ENCODE measurements at regions not wholly inside any gene's neighbourhood (a gene's known extent, or its start where the extent isn't known, plus 50 kb on each side); places are given as distances from the start of the nearest gene placed in this dataset.
A peak's percentile ranks its signal among the peaks of the same experiment; 100 is the strongest.
"Not testable (repeated sequence)": the region's sequence is repeated elsewhere in the genome, so short reads cannot be mapped to it uniquely, and the experiment has no call there.

DNA sequence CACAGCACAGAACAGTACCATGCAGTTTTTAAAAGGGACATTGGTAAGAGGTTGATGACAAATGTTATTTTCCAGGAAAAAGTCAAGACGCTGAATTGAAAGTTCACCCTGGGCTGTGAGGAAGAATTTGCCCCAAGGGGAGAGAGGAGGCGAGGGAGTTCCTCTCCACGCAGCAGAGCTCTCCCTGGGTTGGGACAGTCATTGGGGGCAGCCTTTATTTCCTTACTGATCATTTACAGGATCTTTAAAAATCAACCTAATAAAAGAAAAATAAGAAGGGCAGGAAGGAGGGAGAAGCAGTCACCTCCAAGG, 49.9 kb upstream of the WNT7B start:
- DNase-seq (ENCODE audit: low read depth): no peak

DNA sequence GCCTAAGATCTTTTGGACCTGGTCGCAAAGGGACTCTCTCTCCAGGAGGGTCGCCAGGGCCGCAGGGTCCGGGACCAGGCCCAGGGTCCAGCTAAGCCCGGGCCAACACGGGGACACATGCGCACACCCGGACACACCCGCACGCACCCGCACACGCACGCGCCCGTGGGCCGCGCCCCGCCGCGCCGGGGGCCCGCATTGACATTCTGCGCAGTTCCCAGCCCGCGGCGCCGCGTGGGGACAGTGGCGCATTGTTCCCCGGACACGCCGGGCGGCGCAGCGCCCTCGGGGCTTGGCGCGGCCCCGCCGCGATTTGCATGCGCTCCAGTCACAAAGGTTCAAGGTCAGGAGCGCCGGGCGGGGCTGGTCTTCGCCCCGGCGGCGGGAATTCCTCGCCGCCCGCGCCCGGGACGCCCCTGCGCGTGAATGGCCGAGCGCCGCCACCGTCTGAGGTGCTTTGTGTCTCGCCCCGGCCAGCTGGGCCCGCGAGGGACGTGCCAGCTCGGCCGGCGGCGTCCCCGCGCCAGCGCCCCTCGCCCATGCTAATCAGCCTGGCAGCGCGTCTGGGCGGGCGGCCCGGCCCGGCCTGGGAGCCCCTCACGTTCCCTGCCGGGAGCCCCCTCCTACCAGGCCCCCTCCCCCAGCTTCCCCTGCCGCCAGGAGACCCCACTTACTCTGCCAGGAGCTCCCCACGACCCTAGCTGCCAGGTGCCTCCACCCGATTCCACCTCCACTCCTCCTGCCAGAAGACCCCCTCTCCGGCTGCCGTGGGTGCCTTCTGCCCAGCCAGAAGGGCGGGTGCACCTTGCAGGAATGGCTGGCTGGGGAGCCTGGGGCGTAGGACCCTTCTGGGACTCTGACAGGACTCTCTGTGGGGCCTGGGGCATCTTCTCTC, 50.5 kb upstream of the WNT7B start:
- no peak for DNase-seq (ENCODE audit: low read depth)

- no peak for DNase-seq (ENCODE audit: low read depth)
These were observed 51.4 kb upstream of the WNT7B start for GRCh38 chr22:46028106-46028991.

DNA sequence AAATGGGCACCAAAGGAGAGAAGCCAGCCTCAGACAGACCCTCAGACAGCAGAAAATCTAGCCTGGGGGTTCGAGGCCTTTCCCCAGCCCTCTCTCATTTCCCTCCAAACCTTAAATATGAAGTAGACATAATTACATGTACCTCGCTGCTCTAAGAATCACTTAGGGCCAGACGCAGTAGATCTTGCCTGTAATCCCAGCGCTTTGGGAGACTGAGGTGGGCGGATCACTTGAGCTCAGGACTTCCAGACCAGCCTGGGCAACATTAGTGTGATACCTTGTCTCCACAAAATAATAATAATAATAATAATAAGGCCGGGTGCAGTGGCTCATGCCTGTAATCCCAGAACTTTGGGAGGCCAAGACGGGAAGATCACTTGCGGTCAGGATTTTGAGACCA, 52.1 kb upstream of the WNT7B start:
- no peak for DNase-seq (ENCODE audit: low read depth)

DNA sequence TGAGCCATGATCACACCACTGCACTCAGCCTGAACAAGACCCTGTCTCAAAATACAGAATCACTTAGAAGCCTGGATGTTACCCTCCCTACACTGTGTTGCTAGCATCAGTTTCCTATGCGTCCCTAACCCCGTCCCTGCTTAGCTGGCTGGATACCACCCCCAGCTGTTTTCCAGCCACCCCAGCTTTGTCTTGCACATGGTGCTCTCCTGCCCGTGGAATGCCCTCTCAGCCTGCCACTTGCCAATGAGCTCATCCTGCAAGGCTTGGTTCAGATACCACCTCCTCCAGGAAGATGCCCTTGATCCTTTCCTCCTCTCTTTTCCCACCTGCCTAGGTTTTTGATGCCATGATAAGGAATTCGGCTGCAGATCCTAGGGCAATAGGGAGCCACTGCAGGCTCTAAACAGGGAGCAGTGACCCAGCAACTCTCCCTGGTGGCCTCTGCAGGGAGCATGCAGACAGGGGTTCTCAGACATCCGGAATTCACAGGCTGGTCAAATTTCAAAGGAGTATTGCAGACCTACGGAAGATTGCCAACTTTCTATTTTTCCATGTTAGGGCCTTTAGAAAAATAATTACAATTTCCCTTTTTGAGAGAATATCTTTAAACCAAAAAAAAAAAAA, 52.7 kb upstream of the WNT7B start:
- no peak for DNase-seq (ENCODE audit: low read depth)

- DNase-seq (ENCODE audit: low read depth): no peak
These were observed 53.4 kb upstream of the WNT7B start for GRCh38 chr22:46030231-46030880.

- no peak for DNase-seq (ENCODE audit: low read depth)
These were observed 54.1 kb upstream of the WNT7B start for GRCh38 chr22:46031066-46031465.

DNA sequence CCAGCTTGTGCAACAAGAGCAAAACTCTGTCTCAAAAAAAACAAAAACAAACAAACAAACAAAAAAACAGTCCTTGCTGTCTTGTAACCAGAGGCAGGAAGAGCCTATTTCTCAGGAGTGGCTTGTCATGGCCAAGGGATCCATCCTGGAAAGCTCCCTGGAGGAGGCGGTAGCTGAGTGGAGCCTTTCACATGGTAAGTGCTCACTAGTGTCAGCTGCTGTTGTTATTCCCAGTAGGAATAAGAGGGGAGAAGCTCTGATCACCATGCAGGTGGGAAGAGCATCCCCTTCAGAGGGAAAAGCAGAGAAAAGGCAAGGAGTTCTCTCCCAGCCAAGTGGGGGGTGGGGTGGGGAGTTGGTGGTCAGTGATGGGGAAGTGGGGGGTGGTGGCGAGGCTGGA, 54.6 kb upstream of the WNT7B start:
- no peak for DNase-seq (ENCODE audit: low read depth)

- no peak for DNase-seq (ENCODE audit: low read depth)
These were observed 55.2 kb upstream of the WNT7B start for GRCh38 chr22:46031965-46032851.

DNA sequence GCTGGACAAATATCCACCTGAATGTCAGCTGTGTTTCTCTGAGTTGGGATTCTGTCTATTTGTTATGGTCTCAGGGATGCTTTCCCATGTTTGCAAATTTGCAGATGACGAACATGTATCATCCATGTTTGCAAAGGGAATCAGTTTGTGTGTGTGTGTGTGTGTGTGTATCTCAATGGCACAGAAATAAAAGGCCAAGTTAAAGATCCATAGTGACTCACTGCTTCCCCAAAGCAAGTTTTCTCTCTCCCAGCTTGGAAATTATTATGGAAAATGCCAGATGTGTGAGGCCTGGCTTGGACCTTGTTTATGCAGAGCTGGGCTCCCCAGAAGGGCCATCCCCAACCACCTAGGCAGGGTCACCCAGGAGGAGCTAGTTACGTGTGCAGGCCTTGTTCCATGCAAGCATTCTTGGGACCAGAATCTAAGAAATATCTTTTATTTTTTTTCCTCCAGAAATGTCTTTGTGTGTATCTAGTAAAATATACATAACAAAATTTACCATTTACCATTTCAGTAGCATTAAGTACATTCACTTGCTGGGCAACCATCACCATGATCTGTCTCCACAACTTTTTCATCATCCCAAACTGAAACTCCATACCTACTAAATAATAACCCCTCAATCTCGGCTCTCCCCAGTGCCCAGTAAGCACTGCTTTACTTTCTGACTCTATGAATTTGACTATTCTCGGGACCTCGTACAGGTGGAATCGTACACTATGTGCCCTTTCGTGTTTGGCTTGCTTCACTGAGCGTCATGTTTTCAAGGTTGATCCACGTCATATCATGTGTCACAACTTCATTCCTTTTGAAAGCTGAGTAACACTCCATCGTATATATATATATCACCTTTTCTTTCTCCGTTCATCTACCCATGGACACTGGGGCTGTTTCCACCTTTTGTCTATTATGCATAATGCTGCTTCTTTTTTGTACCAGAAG, 56.6 kb upstream of the WNT7B start:
- no peak for DNase-seq (ENCODE audit: low read depth)

- not testable (repeated sequence) for DNase-seq (ENCODE audit: low read depth)
These were observed 57.5 kb upstream of the WNT7B start for GRCh38 chr22:46034480-46034879.

DNA sequence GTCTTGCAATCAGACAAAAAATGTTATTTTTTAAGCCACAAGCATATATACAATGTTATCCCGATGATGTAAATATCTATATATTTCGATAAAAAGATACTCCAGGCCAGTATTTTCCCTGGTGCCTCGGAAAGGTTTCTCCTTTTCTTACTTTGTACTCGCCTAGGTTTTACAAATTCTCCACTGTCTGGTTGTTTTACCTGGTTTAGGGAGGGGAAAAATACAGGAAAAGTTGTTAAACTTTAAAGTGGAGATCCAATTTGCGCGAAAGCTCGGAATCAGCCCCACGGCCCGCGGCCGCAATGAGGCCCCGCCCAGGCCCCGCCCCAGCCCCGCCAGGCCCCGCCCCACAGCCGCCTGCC, 58.4 kb upstream of the WNT7B start:
- no peak for DNase-seq (ENCODE audit: low read depth)

DNA sequence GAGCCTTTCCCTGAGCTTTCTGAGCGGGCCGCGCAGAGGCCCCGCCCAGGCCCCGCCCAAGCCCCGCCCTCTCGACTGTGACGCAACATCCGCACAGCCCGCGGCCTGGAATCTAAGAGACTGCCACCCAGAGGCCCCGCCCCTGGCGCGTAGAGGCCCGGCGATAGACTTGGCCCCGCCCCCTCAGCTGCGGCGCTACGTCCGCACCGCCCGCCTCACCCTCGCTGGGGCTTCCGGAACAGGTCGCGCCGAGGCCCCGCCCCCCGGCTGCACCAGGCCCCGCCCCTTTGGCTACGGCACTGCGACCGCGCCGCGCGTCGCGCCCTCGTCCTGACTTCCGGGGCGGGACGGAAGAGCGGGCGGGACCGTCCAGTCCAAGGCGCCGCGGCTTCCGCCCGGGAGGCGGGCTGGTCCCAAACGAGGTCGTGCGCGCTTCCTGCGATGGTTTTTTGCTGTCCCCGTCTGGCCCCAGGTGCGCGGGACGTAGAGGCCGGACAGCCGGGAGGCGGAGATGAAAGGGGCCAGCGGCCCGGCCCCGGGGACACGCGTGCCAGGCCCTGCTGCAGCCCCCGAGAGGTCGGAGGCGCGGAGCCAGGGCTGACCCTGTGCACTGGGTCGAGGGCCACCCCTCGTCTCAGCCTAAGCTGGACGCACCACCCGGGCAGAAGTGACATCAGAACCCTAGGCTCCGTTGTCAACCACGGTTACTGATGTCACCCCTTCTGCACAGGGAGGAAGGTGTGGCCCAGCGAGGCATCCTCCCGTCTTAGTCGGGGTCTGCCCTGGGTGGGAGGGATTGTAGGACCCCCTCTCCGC, 59.0 kb upstream of the WNT7B start:
- peak; percentile 100 for DNase-seq (ENCODE audit: low read depth)

- no peak for DNase-seq (ENCODE audit: low read depth)
These were observed 59.8 kb upstream of the WNT7B start for GRCh38 chr22:46036558-46037408.

DNA sequence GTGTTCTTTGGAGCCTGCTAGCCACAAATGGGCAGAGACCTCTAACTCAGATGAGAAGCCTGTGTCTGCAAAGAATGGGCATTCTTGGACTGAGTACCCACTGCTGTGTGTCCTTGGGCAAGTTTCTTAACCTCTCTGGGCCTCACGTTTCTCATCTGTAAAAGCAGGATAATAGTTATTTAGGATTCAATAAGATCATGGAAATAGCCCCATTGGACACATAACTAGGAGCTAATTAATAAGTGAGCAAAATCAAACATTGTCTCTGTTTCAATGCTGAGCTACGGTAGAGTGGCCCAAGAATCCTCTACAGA, 61.2 kb upstream of the WNT7B start:
- no peak for DNase-seq (ENCODE audit: low read depth)

GRCh38 chr22:46038516-46039430, 61.8 kb upstream of the WNT7B start:
- no peak for DNase-seq (ENCODE audit: low read depth)

DNA sequence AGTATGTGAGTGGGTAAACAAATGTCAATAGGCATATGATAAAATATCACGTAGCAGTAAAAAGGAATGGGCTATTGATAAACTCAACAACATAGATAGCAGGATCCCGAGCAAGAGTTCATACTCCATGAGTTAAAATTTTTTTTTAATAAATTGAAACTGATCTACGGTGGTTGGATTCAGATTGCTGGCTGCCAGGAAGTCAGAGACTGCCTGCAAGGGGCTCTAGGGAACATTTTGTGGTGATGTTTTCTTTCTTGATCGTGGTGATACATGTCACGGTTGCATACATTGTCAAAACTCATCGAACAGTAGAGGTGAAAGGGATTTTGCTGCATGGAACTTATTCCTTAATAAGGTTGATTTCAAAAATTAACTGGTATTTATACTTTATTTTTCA, 62.6 kb upstream of the WNT7B start:
- no peak for DNase-seq (ENCODE audit: low read depth)
